OCI-M1 (cell line): ENCODE measurements at regions not wholly inside any gene's neighbourhood (a gene's known extent, or its start where the extent isn't known, plus 50 kb on each side); places are given as distances from the start of the nearest gene placed in this dataset.

Experiments
- DNase-seq: peaks from one replicate; lab custom pipeline; 2025; lab: John Stamatoyannopoulos, UW

DNA sequence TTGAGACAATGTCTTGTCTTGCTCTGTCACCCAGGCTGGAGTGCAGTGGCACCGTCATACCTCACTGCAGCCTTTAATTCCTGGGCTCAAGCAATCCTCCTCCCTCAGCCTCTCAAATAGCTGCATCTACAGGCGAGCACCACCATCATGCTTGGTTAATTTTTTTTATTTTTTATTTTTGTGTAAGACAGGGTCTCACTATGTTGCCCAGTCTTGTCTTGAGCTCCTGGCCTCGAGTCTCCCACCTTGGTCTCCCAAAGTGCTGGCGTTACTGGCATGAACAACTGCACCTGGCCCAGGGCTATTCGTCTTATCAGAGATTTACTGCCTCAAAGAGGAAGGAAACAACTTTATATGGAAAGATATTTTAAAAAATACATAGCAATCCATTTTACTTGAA is 102.8 kb upstream of the NUPR2 start:
- no peak for DNase-seq

DNA sequence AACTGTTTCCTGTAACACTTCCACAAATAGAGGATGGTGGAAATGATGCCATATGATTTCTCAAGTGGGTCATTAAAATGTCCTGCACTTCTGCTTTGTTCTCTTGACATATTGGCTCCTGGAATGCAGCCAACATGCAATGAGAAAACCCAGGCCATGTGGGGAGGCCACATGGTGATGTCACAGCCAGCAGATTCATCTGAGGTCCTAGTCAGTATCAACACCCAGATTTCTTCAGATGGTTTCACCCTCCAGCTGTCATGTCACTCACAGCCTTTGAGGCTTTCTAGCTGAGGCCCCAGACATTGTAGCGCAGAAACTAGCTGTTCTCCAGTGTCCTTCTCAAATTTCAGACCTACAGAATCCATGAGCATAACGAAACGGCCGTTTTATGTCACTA is 102.3 kb upstream of the NUPR2 start:
- DNase-seq, result peak; percentile 7

DNA sequence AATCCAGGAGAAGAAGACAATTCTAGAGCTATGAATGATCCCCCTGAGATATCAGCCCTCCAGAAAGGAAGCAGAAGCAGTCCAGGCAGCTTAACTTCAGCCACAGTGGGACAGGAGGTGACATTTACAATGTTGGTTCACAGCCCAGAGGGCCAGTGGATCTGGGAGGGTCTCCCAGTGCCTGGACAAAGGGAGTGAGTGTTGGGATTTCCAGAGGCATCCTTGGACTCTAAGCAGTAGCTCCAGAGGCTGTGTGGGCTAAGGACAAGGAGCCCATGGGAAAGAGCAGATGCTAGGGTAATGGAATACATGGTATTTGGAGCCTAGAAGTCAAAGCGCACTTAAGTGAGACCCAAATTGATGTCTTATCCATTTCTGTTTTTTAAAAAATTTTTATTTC is 97.4 kb upstream of the NUPR2 start:
- DNase-seq, result no peak

DNA sequence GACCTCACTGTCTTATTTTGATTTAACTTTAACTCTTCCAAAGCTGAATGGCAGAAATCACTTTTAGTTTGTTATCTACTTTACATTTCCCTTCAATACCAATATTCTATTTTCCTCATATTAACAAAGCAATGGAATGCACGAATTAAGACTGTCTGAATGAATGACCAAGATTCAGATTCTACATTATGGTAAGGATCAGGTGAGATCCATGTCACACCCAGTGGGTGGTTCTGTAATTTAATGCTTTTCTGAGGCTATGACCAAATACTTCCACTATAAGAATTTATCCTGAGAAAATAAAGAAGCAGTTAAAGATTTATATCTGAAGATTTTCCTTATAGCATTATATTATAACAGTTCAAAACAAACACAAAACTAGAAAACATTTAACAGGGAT is 90.2 kb upstream of the NUPR2 start:
- no peak for DNase-seq

- no peak for DNase-seq
Observed at GRCh38 chr7:56199639-56200038, 83.4 kb upstream of the NUPR2 start.

GRCh38 chr7:56196195-56196594 is 80.0 kb upstream of the NUPR2 start:
- peak; percentile 47 for DNase-seq

- no peak for DNase-seq
Observed at GRCh38 chr7:56188823-56189346, 72.7 kb upstream of the NUPR2 start.

DNA sequence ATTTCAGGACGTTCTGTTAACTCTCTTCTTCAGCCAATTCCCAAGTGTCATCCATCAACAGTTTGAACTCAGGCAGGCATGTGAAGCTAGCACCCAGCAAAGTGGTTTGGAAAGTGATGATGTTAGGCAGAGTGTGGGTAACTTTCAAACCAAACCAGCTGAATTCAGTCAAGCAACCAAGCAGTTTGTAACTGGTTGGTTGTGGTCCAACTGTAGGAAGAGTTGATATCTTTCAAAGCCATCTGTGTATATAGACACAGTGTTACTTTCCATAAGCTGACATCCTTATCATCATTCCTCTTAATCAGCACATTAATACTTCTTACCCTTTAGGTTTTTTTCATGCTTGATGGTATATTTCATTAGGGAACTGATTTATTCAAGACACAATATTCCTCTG is 72.2 kb upstream of the NUPR2 start:
- no peak for DNase-seq

- no peak for DNase-seq
Observed at GRCh38 chr7:56181010-56181409, 64.8 kb upstream of the NUPR2 start.

DNA sequence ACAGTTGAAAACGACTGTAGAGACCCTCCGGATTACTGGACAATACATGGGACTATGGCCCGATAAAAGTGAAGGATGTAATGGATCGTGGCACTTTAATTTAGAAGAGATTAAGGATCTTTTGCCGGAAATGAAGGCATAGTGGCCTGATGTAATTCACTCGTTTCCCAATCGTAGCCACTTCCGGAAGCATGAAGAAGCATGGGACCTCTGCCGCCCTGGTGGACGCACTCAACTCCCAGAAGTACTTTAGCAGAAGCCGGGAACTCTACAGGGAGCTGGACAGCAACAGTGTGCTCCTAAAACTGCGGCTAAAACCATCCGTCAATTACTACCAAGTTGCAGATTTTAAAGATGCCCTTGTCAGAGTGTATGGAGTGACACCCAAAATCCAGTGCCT is 59.6 kb upstream of the NUPR2 start:
- no peak for DNase-seq

GRCh38 chr7:56174875-56175760 is 58.9 kb upstream of the NUPR2 start:
- no peak for DNase-seq

- no peak for DNase-seq
Observed at GRCh38 chr7:56174346-56174874, 58.2 kb upstream of the NUPR2 start.
